ENCODE measurements at regions not wholly inside any gene's neighbourhood (a gene's known extent, or its start where the extent isn't known, plus 50 kb on each side); places are given as distances from the start of the nearest gene placed in this dataset.
A peak's percentile ranks its signal among the peaks of the same experiment; 100 is the strongest.

GRCh38 chr10:125218967-125219366 is 58.6 kb upstream of the CTBP2 start:
- H3K4me3 ChIP-seq (ENCODE audit: low read depth, low read length, poor library complexity, severe bottlenecking): no peak overlapping the region
- H3K36me3 ChIP-seq (ENCODE audit: insufficient read depth, low read length): no peaks in the 10 kb centered on the region
- POLR2A ChIA-PET: no interaction called here
- no peak overlapping the region for H3K4me2 ChIP-seq (ENCODE audit: low read length)
- H3K9me3 ChIP-seq (ENCODE audit: low read length): no peaks in the 10 kb centered on the region
- H4K20me1 ChIP-seq (ENCODE audit: insufficient read depth, low read length): no peaks in the 10 kb centered on the region
- CTCF ChIA-PET (ENCODE audit: unreplicated experiment): no interaction called here
- H3K9me2 ChIP-seq (ENCODE audit: insufficient read depth, low read length): no peaks in the 10 kb centered on the region
- no peak for DNase-seq (ENCODE audit: low spot score)
- H3K4me1 ChIP-seq (ENCODE audit: insufficient read depth, low read length, poor library complexity, severe bottlenecking): peaks cover 5% of the 10 kb centered on the region
- TF ChIP-seq, protein P1, sequence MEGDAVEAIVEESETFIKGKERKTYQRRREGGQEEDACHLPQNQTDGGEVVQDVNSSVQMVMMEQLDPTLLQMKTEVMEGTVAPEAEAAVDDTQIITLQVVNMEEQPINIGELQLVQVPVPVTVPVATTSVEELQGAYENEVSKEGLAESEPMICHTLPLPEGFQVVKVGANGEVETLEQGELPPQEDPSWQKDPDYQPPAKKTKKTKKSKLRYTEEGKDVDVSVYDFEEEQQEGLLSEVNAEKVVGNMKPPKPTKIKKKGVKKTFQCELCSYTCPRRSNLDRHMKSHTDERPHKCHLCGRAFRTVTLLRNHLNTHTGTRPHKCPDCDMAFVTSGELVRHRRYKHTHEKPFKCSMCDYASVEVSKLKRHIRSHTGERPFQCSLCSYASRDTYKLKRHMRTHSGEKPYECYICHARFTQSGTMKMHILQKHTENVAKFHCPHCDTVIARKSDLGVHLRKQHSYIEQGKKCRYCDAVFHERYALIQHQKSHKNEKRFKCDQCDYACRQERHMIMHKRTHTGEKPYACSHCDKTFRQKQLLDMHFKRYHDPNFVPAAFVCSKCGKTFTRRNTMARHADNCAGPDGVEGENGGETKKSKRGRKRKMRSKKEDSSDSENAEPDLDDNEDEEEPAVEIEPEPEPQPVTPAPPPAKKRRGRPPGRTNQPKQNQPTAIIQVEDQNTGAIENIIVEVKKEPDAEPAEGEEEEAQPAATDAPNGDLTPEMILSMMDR (conservative IDR thresholded peaks at IDR 0.05; ENCODE audit: low read length): no peak
- TF ChIP-seq EZH2phosphoT487 (IDR thresholded peaks at IDR 0.05; ENCODE audit: borderline replicate concordance, low read depth, low read length): no peak
- H3K79me2 ChIP-seq (ENCODE audit: insufficient read depth, low read depth, low read length): no peaks in the 10 kb centered on the region
- H2AFZ ChIP-seq (ENCODE audit: low read length): no peak overlapping the region
- intact Hi-C loops (cut with micrococcal nuclease; ENCODE audit: unreplicated experiment): loop anchor here (5.0 kb wide), 1 partner anchor 172 kb away; no protein-coding TSS in a partner anchor
- no TSS peak for BruUV-seq (replicated peaks)
- H3K27ac ChIP-seq (ENCODE audit: low read depth, low read length, poor library complexity, severe bottlenecking): no peak overlapping the region

GRCh38 chr10:125217990-125218675 is 57.8 kb upstream of the CTBP2 start:
- peaks cover 5% of the 10 kb centered on the region for H3K4me1 ChIP-seq (ENCODE audit: insufficient read depth, low read length, poor library complexity, severe bottlenecking)
- no peak overlapping the region for H3K4me3 ChIP-seq (ENCODE audit: low read depth, low read length, poor library complexity, severe bottlenecking)
- intact Hi-C loops (cut with micrococcal nuclease; ENCODE audit: unreplicated experiment): loop anchor here (5.0 kb wide), 1 partner anchor 171 kb away; no protein-coding TSS in a partner anchor
- no peaks in the 10 kb centered on the region for H3K9me2 ChIP-seq (ENCODE audit: insufficient read depth, low read length)
- H4K20me1 ChIP-seq (ENCODE audit: insufficient read depth, low read length): no peaks in the 10 kb centered on the region
- no peaks in the 10 kb centered on the region for H3K9me3 ChIP-seq (ENCODE audit: low read length)
- ChIA-PET CTCF (ENCODE audit: unreplicated experiment) (no interaction called here), POLR2A (no interaction called here)
- no peak overlapping the region for H3K4me2 ChIP-seq (ENCODE audit: low read length)
- BruUV-seq (replicated peaks): no TSS peak
- TF ChIP-seq EZH2phosphoT487 (IDR thresholded peaks at IDR 0.05; ENCODE audit: borderline replicate concordance, low read depth, low read length): no peak
- TF ChIP-seq, protein P1 (conservative IDR thresholded peaks at IDR 0.05; ENCODE audit: low read length): peak; percentile 37; the same call in 1 of the 2 replicates
- no peak for DNase-seq (ENCODE audit: low spot score)
- no peak overlapping the region for H2AFZ ChIP-seq (ENCODE audit: low read length)
- H3K27ac ChIP-seq (ENCODE audit: low read depth, low read length, poor library complexity, severe bottlenecking): no peak overlapping the region
- no peaks in the 10 kb centered on the region for H3K79me2 ChIP-seq (ENCODE audit: insufficient read depth, low read depth, low read length)
- H3K36me3 ChIP-seq (ENCODE audit: insufficient read depth, low read length): no peaks in the 10 kb centered on the region

DNA sequence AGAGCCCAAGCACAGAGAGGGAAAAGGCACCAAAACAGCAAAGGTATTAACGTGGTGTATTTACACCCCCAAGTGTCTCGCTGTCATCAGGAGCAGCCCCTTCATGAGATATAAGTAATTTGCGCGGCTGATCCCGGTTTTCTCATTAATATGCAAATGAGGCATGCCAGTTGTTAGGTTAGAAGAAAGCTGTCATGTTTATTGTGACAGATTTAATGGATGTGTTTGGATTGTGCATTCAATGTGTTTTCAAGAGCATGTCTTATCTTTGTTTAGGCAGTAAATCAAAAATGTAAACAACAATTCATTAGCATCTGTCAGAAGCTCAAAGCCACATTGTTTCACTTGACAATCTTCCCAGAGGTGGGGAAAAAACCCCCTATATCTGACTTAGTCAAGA is 56.5 kb upstream of the CTBP2 start:
- TF ChIP-seq, protein P1 (conservative IDR thresholded peaks at IDR 0.05; ENCODE audit: low read length): no peak
- TF ChIP-seq EZH2phosphoT487 (IDR thresholded peaks at IDR 0.05; ENCODE audit: borderline replicate concordance, low read depth, low read length): no peak
- BruUV-seq (replicated peaks): no TSS peak
- intact Hi-C loops (cut with micrococcal nuclease; ENCODE audit: unreplicated experiment): loop anchor here (5.0 kb wide), 1 partner anchor 170 kb away; no protein-coding TSS in a partner anchor
- Histone ChIP-seq H3K4me2 (ENCODE audit: low read length) (no peak overlapping the region), H3K4me1 (ENCODE audit: insufficient read depth, low read length, poor library complexity, severe bottlenecking) (no peaks in the 10 kb centered on the region), H3K9me2 (ENCODE audit: insufficient read depth, low read length) (no peaks in the 10 kb centered on the region), H3K79me2 (ENCODE audit: insufficient read depth, low read depth, low read length) (no peaks in the 10 kb centered on the region), H2AFZ (ENCODE audit: low read length) (no peak overlapping the region), H3K27ac (ENCODE audit: low read depth, low read length, poor library complexity, severe bottlenecking) (no peak overlapping the region), H3K9me3 (ENCODE audit: low read length) (no peaks in the 10 kb centered on the region), H3K36me3 (ENCODE audit: insufficient read depth, low read length) (no peaks in the 10 kb centered on the region), H4K20me1 (ENCODE audit: insufficient read depth, low read length) (no peaks in the 10 kb centered on the region), H3K4me3 (ENCODE audit: low read depth, low read length, poor library complexity, severe bottlenecking) (no peak overlapping the region)
- POLR2A ChIA-PET: no interaction called here
- DNase-seq (ENCODE audit: low spot score): no peak
- CTCF ChIA-PET (ENCODE audit: unreplicated experiment): no interaction called here

All from OCI-LY7 (cell line).